Liver (tissue), 8 donors: ENCODE measurements at regions not wholly inside any gene's neighbourhood (a gene's known extent, or its start where the extent isn't known, plus 50 kb on each side); places are given as distances from the start of the nearest gene placed in this dataset.

ENCODE experiments used
- DNase-seq: peaks from one replicate; pipeline ENCODE4 v3.0.0-alpha.2; 2017; ENCODE audit warnings: low spot score
- H3K27ac ChIP-seq, 2 donors: one replicate each; pipeline ENCODE4 v1.7.0; 2013; ENCODE audit warnings: inconsistent platforms in 2 of 2, low read length in 2 of 2, control low read depth in 1 of 2, low read depth in 1 of 2, mild to moderate bottlenecking in 1 of 2
- H3K27me3 ChIP-seq, 4 donors: one replicate each; pipeline versions ENCODE4 v1.6.1 to v1.7.0; 2013; ENCODE audit warnings: low read length in 3 of 4, inconsistent platforms in 1 of 4, mild to moderate bottlenecking in 1 of 4, moderate library complexity in 1 of 4; ENCODE audit not compliant: control insufficient read depth in 4 of 4, insufficient read depth in 4 of 4
- H3K36me3 ChIP-seq, 4 donors: one replicate each; pipeline versions ENCODE4 v1.6.1 to v1.7.0; 2013; ENCODE audit warnings: low read length in 3 of 4, mild to moderate bottlenecking in 3 of 4, low read depth in 1 of 4, moderate library complexity in 1 of 4; ENCODE audit not compliant: control insufficient read depth in 4 of 4, insufficient read depth in 3 of 4
- H3K4me1 ChIP-seq, 4 donors: one replicate each; pipeline versions ENCODE4 v1.6.1 to v1.7.0; 2013; ENCODE audit warnings: low read length in 3 of 4, mild to moderate bottlenecking in 3 of 4, moderate library complexity in 1 of 4; ENCODE audit not compliant: control insufficient read depth in 4 of 4, insufficient read depth in 4 of 4
- H3K4me3 ChIP-seq, 3 donors: one replicate each; pipeline versions ENCODE4 v1.6.1 to v1.7.0; 2013; ENCODE audit warnings: low read length in 3 of 3, control low read depth in 1 of 3, low read depth in 1 of 3, mild to moderate bottlenecking in 1 of 3
- H3K9ac ChIP-seq, 2 donors: one replicate each; pipeline ENCODE4 v1.7.0; 2013; ENCODE audit warnings: low read length in 2 of 2, mild to moderate bottlenecking in 2 of 2, moderate library complexity in 2 of 2, control low read depth in 1 of 2, low read depth in 1 of 2
- H3K9me3 ChIP-seq, 4 donors: one replicate each; pipeline versions ENCODE4 v1.6.1 to v1.7.0; 2013; ENCODE audit warnings: low read length in 3 of 4; ENCODE audit not compliant: control insufficient read depth in 4 of 4
- CTCF ChIP-seq: fragments of 150-350 bp; IDR thresholded peaks from 2 replicates; pipeline ENCODE4 v1.5.1; 2017; ENCODE audit warnings: improper control_type of control experiment, low read depth, low read length; ENCODE audit not compliant: missing input control
- EGR1 ChIP-seq, 2 donors: IDR thresholded peaks; 2 replicates each; pipeline ENCODE4 v1.6.1; 2016 to 2018; ENCODE audit warnings: antibody characterized with exemption in 2 of 2, low read depth in 2 of 2
- FOXA2 ChIP-seq: IDR thresholded peaks from 2 replicates; pipeline ENCODE4 v1.6.1; 2016; ENCODE audit warnings: antibody characterized with exemption
- GABPA ChIP-seq, 2 donors: IDR thresholded peaks in 1 of 2; conservative IDR thresholded peaks in 1 of 2; 2 replicates each; pipeline ENCODE4 v1.6.1; 2016; ENCODE audit warnings: antibody characterized with exemption in 2 of 2, mild to moderate bottlenecking in 1 of 2, moderate library complexity in 1 of 2
- HNF4A ChIP-seq, 2 donors: conservative IDR thresholded peaks; 2 replicates each; pipeline ENCODE4 v1.6.1; 2016; ENCODE audit warnings: antibody characterized with exemption in 2 of 2, mild to moderate bottlenecking in 2 of 2
- HNF4G ChIP-seq: IDR thresholded peaks from 2 replicates; pipeline ENCODE4 v1.6.1; 2016; ENCODE audit warnings: antibody characterized with exemption
- JUND ChIP-seq, 2 donors: IDR thresholded peaks; 2 replicates each; pipeline ENCODE4 v1.6.1; 2016; ENCODE audit warnings: antibody characterized with exemption in 2 of 2
- NR2F2 ChIP-seq: IDR thresholded peaks from 2 replicates; pipeline ENCODE4 v1.6.1; 2016; ENCODE audit warnings: antibody characterized with exemption
- RAD21 ChIP-seq, 2 donors: IDR thresholded peaks; 2 replicates each; pipeline ENCODE4 v1.6.1; 2016; ENCODE audit warnings: antibody characterized with exemption in 2 of 2, mild to moderate bottlenecking in 2 of 2
- RXRA ChIP-seq, 2 donors: IDR thresholded peaks; 2 replicates each; pipeline ENCODE4 v1.6.1; 2017 to 2018; ENCODE audit warnings: antibody characterized with exemption in 2 of 2, mild to moderate bottlenecking in 1 of 2
- SP1 ChIP-seq: IDR thresholded peaks from 2 replicates; pipeline ENCODE4 v1.6.1; 2018; ENCODE audit warnings: antibody characterized with exemption, mild to moderate bottlenecking
- TAF1 ChIP-seq: conservative IDR thresholded peaks from 2 replicates; pipeline ENCODE4 v1.6.1; 2016; ENCODE audit warnings: antibody characterized with exemption, mild to moderate bottlenecking
- YY1 ChIP-seq: IDR thresholded peaks from 2 replicates; pipeline ENCODE4 v1.6.1; 2016; ENCODE audit warnings: antibody characterized with exemption, mild to moderate bottlenecking
- WGBS: extraction: QIAGEN DNeasy Blood & Tissue Kit; methylation state at CpG from one replicate; pipeline ENCODE4 v1.1.7; 2013; 5-methylcytosine and 5-hydroxymethylcytosine counted together
- TF ChIP-seq, protein P1 (sequence below): IDR thresholded peaks from 2 replicates; pipeline ENCODE4 v1.6.1; 2016; ENCODE audit warnings: antibody characterized with exemption
- TF ChIP-seq, protein P2 (sequence below): IDR thresholded peaks from 2 replicates; pipeline ENCODE4 v1.6.1; 2016; ENCODE audit warnings: antibody characterized with exemption
- TF ChIP-seq, protein P3 (sequence below): IDR thresholded peaks from 2 replicates; pipeline ENCODE4 v1.6.1; 2016; ENCODE audit warnings: antibody characterized with exemption
- donor health status: healthy.
- donor health status: healthy.
- donor health status: healthy.
- donor health status: healthy.
- donor health status: healthy.

GRCh38 chr12:28775556-28775955, 373.5 kb upstream of the FAR2 start (continued):
- TF ChIP-seq FOXA2 = no peak
- no peak for TF ChIP-seq TAF1
- TF ChIP-seq GABPA (IDR thresholded peaks at IDR 0.05 in 1 of 2, conservative IDR thresholded peaks at IDR 0.05 in 1 of 2) = no peak
- TF ChIP-seq YY1 = no peak
- TF ChIP-seq, protein P1, sequence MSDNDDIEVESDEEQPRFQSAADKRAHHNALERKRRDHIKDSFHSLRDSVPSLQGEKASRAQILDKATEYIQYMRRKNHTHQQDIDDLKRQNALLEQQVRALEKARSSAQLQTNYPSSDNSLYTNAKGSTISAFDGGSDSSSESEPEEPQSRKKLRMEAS = no peak
- no peak for TF ChIP-seq HNF4A (conservative IDR thresholded peaks at IDR 0.05)

DNA sequence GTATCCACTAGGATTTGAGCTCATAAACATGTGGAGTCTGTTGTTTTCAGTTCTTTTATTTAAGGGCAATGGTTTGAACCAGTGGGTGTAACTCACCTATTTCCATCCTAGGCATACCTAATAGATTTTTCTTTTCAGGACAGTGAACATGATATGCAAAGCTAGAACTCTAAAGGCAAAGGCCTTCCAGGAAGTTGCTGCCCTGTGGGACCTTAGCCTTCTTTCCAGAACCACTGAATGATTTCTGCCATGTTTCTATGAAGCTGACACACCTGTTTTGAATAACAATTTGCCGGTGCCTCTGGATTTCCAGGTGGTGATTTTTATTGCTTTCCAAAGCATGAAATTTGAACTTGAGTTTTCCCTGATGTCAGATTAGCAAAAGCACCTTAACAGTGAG, 372.9 kb upstream of the FAR2 start:
- Histone ChIP-seq H3K9me3 (no peaks in the 10 kb centered on the region), H3K27me3 (no peaks in the 10 kb centered on the region), H3K4me1 (no peaks in the 10 kb centered on the region), H3K4me3 (no peak overlapping the region), H3K36me3 (no peaks in the 10 kb centered on the region), H3K27ac (no peak overlapping the region), H3K9ac (no peak overlapping the region)
- TF ChIP-seq GABPA (IDR thresholded peaks at IDR 0.05 in 1 of 2, conservative IDR thresholded peaks at IDR 0.05 in 1 of 2) = no peak
- TF ChIP-seq CTCF = no peak
- no peak for TF ChIP-seq SP1
- TF ChIP-seq, protein P1 = no peak
- no peak for DNase-seq
- 92% methylated on average over 1 of the region's 1 CpG for WGBS

DNA sequence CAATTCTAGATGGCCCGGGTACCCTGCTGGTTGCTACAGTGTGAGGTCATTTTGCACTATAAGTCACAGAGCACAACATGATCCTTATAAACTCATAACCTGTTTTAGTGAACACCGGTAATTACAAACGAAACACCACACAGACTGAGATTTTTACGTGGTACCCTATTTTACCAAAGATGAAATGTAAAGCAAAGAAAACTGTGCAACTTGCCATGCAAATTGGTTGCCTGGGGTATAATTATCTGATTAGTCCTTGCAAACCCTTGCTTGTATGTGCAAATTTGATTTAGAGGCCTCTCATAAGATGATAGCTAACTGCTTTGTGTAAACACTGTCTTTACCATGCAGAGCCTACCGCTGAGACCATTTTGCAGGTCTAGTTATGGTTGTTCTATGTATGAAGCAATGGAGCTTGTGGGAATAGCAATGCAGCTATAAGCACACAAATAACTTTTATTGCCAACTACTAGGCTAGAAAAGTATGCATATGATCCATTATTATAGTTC, 372.1 kb upstream of the FAR2 start:
- no peak overlapping the region for H3K27ac ChIP-seq
- no peaks in the 10 kb centered on the region for H3K4me1 ChIP-seq
- H3K27me3 ChIP-seq = no peaks in the 10 kb centered on the region
- H3K36me3 ChIP-seq = no peaks in the 10 kb centered on the region
- H3K9me3 ChIP-seq = no peaks in the 10 kb centered on the region
- H3K4me3 ChIP-seq = no peak overlapping the region
- H3K9ac ChIP-seq = no peak overlapping the region
- no peak for DNase-seq
- TF ChIP-seq FOXA2 (no peak), TAF1 (no peak), HNF4G (no peak), YY1 (no peak)
- TF ChIP-seq, protein P2, sequence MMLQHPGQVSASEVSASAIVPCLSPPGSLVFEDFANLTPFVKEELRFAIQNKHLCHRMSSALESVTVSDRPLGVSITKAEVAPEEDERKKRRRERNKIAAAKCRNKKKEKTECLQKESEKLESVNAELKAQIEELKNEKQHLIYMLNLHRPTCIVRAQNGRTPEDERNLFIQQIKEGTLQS = no peak
- WGBS = 80% methylated on average over 5 of the region's 5 CpGs

DNA sequence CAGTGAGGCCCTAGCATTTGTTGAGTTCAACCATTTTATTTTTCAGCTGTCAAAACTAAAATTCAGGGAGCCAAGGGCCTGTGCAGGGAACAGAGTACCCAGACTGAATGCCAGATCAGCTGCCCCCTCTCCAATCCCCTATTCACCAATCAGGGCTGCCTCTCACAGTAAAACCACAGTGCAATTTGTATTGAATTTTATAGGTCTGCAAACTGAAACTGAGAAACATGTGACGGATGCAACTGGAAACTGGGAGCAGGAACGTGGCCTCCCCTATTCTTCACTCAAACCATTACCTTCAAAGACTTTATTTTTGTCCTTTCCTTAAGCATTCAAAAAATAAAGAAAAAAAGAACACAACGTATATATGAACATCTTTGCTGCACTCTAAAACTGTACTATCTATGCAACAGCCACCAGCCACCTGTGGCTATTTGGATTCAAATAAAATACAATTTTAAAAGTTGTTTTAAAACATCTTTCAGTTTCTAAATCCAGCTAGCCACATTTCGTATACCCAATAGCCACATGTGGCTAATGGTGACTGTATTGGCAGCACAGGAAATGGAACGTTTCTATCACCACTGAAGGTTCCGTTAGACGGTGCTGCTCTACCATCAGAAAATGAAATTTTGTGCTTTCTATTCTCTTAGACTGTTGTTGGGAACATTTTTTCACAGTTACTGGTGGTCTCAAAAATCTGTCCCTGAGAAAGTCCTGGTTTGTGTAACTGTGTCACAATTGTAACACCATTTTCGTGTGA, 371.3 kb upstream of the FAR2 start:
- no peaks in the 10 kb centered on the region for H3K36me3 ChIP-seq
- H3K4me1 ChIP-seq = no peaks in the 10 kb centered on the region
- no peak overlapping the region for H3K4me3 ChIP-seq
- DNase-seq = no peak
- H3K9ac ChIP-seq = no peak overlapping the region
- no peak for TF ChIP-seq HNF4G
- TF ChIP-seq GABPA (IDR thresholded peaks at IDR 0.05 in 1 of 2, conservative IDR thresholded peaks at IDR 0.05 in 1 of 2) = no peak
- no peak for TF ChIP-seq SP1
- no peak for TF ChIP-seq EGR1 (IDR thresholded peaks at IDR 0.05; ENCODE audit: low read depth in 2 of 2)
- no peak for TF ChIP-seq JUND (IDR thresholded peaks at IDR 0.05)
- TF ChIP-seq, protein P2 = no peak
- TF ChIP-seq RAD21 (IDR thresholded peaks at IDR 0.05) = no peak
- TF ChIP-seq RXRA (IDR thresholded peaks at IDR 0.05) = no peak
- no peak for TF ChIP-seq TAF1
- TF ChIP-seq NR2F2 = no peak
- TF ChIP-seq, protein P3, sequence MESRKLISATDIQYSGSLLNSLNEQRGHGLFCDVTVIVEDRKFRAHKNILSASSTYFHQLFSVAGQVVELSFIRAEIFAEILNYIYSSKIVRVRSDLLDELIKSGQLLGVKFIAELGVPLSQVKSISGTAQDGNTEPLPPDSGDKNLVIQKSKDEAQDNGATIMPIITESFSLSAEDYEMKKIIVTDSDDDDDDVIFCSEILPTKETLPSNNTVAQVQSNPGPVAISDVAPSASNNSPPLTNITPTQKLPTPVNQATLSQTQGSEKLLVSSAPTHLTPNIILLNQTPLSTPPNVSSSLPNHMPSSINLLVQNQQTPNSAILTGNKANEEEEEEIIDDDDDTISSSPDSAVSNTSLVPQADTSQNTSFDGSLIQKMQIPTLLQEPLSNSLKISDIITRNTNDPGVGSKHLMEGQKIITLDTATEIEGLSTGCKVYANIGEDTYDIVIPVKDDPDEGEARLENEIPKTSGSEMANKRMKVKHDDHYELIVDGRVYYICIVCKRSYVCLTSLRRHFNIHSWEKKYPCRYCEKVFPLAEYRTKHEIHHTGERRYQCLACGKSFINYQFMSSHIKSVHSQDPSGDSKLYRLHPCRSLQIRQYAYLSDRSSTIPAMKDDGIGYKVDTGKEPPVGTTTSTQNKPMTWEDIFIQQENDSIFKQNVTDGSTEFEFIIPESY = no peak
- TF ChIP-seq HNF4A (conservative IDR thresholded peaks at IDR 0.05) = no peak
- TF ChIP-seq CTCF = no peak
- no peaks in the 10 kb centered on the region for H3K9me3 ChIP-seq
- H3K27ac ChIP-seq = no peak overlapping the region
- H3K27me3 ChIP-seq = no peaks in the 10 kb centered on the region
- WGBS = 81% methylated on average over 8 of the region's 8 CpGs
